CD4-positive, alpha-beta T cell treated with Interleukin-10 for 1 hour (primary cell): ENCODE measurements at regions not wholly inside any gene's neighbourhood (a gene's known extent, or its start where the extent isn't known, plus 50 kb on each side); places are given as distances from the start of the nearest gene placed in this dataset.
"Not testable (repeated sequence)": the region's sequence is repeated elsewhere in the genome, so short reads cannot be mapped to it uniquely, and the experiment has no call there.

Source experiments
- DNase-seq: peaks from one replicate; pipeline ENCODE4 v3.0.0-alpha.2; 2020

DNA sequence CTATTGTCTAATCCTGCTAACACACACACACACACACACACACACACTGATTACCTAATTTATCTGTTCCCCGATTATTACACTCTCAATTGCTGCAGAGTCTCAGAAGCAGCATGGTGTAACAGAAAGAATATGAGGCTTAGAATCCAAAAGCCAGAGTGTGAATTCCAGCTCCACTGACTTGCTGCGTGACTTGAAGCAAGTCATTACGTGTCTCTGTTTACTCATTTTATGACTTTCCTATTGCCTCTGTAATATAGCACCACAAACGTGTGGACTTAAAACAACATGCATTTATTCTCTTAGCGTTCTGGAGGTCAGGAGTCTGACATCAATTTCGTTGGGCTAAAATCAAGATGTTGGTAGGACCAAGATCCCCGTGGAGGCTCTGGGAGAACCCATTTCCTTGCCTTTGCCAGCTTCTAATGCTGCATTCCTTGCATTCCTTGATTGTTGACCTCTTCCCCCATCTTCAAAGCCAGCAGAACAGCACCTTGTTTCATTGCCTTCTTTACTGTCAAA, 55.9 kb upstream of the ATP5PO start:
- DNase-seq = no peak

GRCh38 chr21:33969581-33969980, 54.0 kb upstream of the ATP5PO start:
- DNase-seq = no peak

- DNase-seq = no peak
Observed at GRCh38 chr21:33968995-33969348, 53.4 kb upstream of the ATP5PO start.

DNA sequence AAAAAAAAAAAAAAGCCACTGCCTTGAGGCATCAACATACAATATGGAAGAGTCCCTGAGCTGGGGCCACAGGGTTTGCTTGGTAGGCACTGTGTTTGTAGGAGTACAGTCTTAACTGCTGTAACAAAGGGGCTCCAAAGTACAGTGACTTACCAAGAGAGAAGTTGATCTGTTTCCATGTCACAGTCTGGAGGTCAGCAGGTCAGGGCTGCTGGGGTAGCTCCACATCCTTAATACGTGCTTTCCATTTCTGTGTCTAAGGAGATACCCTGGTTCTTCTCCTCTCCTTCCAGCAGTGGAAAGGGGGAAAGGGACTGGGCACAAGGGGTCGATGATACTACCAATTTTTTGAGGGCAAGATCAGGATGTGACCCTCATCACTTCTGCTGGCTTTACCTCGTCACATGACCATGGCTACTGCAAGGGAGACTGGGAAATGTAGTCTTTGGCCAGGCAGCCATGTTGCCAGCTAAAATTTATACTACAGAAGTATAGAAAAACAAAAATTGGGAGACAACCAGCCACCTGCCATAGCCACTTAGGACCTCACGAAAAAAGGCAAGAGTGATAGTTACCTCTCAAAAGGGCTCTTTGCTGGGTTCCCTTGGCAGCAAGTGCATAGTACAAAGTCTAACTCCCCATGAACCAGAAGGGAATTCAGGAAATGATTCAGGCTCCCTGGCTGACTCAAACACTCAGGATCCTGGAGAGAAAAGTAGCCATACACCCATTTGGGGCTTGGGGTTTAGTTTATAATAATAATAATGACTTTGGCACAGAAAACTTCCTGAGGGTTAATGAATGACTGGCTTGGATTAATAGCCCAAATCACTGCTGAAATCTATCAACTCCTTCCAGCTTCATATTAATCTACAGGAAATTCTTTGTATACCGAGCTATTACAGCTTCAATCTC, 52.7 kb upstream of the ATP5PO start:
- DNase-seq = no peak

DNA sequence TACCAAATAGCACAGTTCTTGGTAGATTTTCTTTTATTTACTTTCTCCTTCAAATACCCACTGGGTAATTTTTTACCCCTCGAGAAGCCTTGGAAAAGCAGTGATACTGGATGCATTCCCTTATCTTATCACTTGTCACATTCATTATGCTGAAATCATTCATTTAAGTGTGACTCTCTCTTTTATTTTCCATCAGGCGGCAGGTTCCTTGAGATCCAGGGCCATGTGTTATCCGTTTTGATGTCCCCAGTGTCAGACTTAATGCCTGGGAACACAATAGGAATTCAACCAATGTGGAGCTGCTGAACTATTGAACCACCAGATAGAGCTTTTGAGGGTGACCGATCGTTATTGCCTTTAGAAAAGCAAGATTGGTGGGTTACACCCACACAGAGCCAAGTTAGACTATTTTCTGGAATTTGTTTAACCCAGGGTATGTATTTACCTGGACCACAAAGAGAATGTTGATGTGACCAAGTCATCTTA, 51.5 kb upstream of the ATP5PO start:
- DNase-seq = no peak

- no peak for DNase-seq
Observed at GRCh38 chr21:33966324-33966949, 50.8 kb upstream of the ATP5PO start.

GRCh38 chr21:33965662-33966061, 50.1 kb upstream of the ATP5PO start:
- not testable (repeated sequence) for DNase-seq
